ENCODE measurements at regions not wholly inside any gene's neighbourhood (a gene's known extent, or its start where the extent isn't known, plus 50 kb on each side); places are given as distances from the start of the nearest gene placed in this dataset.
A peak's percentile ranks its signal among the peaks of the same experiment; 100 is the strongest.

DNA sequence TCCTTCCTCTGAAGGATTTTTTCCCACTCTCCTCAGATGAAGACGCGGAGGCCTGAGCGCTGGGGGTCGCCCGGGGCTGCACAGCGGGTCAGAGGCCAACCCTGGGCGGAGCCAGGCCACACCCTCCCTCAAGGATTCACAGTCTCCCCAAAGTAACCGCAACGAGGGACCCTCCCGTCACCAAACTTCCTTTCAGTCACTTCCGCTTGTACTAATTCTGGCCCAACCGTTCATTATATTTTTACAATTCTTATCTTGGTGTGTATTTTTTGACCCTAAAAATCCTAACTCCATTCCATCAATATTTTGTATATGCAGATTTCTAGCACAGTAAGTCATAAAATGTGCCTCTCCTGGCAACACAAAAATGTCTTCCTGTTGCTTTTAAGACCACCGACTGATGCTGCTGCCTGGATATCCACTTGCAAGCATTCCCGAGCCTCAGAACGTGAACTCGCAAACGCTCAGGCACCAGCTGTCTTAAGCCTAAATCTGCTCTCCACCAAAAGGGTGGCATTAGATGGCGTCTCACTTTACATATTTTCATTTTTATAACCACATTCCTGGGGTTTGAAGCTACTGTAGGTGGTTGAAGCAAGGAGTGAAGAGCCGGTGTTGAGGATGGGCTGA is 128.0 kb downstream of the DLL1 start:
- DNase-seq (ENCODE audit: low read depth, low spot score): no peak

DNA sequence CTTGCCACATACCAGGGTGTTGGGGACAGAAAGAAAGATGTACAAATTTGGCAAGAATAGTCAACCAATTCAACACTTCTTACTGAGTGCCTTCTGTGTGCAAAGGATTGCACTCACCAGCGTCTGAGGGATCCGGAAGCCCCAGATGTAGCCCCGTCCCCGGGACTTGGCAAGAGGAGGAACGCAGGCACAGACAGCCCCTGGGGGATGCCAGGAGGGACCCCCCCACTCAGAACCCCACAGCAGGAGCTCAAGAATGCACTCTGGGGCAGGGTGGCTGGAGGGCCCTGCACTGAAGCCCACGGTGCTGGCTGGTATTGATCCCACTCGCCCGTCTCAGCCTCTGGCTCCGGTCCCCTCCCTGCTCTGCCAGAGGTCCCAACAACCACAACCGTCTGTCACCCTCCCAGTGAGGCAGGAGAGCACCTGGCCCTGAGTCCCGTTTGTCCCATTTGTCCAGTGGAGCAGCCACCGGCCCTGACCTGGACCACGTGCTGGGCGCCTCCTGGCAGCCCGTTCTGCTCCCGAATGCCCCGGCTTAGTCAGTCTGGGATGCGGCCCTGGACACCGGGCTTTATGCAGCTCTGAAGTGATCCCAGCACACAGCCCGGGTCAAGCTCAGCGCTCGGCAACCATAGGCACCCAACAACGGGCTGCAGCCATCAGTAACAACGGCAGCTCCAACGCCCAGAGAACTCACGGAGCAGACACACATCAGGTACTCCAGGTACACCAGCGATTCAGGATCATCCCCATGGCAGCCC is 128.7 kb downstream of the DLL1 start:
- no peak for DNase-seq (ENCODE audit: low read depth, low spot score)

DNA sequence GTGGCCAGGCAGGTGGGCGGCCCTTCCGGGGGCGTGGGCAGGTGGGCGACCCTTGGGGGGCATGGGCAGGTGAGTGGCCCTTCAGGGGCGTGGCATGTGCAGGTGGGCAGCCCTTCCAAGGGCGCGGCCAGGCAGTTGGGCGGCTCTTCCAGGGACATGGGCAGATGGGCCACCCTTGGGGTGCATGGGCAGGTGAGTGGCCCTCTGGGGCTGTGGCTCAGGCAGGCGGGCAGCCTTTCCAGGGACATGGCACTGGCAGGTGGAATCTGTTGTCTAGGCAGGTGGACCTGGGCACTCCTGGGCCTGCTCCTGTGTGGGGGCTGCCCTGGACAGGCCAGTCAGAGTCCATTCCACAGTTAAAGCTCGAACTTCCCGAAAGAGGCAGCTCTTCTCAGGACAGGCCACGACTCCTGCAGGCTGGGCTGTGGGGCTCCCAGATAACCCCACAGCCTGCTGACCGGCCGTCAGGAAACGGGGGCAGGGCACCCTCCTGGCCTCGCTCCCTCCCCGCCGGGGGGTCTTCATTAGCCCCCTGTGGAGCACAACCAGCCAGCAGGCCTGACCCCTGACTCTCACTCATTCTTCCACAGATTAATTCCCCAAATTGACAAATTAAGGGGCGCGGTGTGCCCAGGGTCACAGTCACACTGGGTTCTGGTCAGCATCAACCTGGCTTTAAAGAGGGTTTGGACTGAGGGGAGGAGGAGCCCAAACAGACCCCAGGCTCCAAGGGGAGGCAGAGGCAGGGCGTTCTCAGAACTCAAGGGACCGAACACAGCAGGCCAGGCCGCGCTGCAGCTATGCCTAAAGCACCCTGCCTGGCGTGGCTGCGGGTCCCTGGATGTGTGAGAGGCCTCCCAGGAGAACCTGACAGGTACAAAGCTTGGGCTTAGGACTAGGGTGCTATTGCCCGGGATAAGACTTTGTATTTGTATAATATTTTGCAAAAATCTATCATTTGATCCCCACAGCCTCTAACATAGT is 130.0 kb downstream of the DLL1 start:
- no peak for DNase-seq (ENCODE audit: low read depth, low spot score)

DNA sequence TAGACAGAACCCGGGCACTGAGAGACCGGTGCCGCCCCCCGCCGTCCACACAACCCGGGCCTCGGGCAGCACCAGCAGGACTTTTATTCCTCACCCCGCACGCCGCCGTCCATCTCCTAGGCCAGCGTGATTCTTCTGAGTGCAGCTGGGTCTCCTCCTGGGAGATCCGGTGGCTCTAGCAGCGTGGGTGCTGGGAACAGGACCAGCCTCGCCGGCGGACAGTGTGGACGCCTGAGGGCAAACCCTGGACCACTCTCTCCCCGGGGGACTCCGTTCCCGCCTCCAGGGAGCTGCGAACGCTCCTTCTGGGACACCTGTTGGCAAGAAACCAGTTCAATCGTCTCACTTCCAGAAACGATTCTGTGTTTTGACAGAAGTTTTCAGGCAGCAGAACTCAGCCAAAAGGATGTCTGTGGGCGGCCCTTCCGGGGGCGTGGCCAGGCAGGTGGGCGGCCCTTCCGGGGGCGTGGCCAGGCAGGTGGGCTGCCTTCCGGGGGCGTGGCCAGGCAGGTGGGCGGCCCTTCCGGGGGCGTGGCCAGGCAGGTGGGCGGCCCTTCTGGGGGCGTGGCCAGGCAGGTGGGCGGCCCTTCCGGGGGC is 130.7 kb downstream of the DLL1 start:
- no peak for DNase-seq (ENCODE audit: low read depth, low spot score)

DNA sequence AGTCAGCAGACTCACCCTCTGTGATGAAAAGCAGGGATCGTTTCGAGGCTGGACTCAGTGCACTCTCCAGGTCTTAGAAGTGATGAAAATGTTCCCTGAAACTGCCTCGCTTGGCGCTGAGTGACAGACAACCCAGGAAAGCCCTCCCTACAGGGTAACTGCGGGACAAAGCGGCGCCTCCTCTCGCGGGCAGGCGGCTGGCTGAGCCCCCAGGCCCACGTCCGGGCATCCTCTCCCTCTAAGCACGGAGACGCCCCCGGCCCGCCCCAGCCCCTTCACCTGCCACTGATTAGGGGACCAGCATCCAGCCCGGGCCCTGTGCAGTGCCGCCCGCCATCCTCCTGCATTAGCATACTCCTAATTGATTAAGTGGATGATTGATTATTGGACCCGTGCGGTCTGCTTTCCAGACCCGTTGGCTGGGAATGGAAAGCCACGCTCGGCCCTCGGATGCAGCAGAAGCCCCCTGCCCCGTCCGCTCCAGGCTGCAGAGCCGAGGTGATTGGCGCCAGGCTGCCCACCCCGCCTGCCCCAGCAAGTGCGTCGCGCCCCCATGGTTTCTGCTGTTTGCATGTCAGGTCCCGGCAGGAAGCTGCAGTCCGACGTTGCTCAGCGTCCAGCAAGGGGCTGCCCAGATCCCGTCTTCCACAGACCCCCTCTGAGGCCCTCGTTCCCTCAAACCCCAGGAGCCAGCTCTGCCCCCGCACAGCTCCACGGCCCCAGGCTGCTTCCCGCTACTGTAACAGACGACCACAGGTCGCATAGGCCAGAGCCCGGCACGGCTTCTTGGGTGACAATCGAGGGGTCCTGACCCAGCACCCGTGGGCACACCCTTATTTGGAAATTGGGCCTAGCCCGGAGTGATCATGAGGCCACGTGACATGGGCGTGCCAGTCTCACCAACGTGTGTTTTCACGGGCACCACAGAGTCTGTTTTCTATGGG is 131.6 kb downstream of the DLL1 start:
- DNase-seq (ENCODE audit: low read depth, low spot score): no peak

DNA sequence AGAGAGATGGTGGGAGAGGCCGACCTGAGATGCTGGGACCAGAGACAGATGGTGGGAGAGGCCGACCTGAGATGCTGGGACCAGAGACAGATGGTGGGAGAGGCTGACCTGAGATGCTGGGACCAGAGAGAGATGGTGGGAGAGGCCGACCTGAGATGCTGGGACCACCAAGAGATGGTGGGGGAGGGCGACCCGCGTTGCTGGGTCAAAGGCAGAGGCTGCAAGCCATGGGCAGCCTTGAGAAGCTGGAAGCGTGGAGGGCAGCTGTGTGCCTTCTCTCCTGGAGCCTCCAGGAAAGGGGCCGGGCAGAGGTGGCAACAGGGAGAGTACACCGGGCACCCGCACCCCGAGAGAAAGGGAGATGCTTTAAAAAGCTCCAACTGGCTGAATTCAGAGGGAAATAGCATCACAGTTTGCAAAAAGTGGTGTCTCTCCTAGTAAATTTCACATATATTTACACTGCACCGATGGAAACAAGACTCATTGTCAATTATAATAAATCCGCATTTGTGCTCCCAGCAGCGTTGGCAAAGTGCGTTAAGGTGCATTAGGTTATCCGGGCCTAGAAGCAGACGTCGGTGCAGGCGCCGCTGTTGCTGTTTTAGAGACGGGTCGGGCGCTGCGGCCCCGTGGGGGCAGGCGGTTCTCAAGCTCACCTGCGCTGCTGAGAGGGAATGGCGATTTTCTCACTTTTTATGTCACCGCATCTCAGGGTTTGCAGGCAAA is 132.4 kb downstream of the DLL1 start:
- DNase-seq (ENCODE audit: low read depth, low spot score): no peak

DNA sequence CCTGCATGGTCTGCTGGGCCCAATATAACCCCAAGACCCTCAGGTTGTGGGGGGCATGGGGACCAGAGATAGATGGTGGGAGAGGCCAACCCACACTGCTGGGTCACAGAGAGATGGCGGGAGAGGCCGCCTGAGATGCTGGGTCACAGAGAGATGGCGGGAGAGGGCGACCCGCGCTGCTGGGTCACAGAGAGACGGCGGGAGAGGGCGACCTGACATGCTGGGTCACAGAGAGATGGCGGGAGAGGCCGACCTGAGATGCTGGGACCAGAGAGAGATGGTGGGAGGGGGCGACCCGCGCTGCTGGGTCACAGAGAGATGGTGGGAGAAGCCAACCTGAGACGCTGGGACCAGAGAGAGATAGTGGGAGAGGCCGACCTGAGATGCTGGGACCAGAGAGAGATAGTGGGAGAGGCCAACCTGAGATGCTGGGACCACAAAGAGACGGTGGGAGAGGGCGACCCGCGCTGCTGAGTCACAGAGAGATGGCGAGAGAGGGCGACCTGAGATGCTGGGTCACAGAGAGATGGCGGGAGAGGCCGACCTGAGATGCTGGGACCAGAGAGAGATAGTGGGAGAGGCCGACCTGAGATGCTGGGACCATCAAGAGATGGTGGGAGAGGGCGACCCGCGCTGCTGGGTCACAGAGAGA is 133.2 kb downstream of the DLL1 start:
- no peak for DNase-seq (ENCODE audit: low read depth, low spot score)

DNA sequence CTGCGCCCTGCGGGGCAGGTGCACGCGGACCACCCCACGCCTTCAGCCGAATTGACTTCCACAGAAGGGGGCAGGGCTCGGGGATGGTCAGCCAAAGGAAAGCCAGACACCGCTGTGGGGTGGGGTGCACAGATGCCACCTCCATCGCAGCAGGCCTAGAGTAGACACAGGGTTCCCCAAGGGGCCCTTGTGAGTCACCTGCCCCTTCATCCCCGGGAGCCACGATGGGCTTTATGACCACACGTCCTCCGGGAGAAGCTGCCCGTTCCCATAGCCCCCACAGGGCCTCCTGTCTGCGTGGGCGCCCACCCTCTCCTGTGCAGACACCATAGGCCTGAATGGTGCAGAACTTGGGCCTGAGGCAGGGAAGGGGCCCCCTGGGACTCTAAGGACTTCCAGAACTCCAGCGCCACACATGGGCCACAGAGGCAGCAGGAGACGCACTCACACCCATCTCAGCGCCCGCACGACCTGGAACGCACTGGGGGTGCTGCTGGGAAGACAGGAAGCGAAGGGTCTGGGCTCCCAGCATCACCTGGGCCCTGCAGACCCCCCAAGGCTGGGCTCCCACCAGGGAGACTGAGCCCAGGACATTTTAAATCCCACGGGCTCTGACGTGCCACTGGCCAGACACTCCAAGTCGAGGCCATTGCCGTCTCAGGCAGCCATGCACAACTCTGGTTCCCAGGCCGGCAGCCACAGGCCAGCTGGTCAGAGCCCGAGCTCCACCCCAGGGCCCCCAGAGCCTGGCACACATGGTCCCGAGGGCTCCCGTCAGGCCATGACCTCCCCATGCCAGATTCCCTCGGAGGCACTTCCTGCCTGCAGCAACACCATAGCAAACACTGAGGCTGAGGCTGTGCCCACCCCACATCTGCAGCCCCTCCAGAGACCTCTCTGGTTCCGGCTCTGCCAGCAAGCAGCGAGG is 134.2 kb downstream of the DLL1 start:
- no peak for DNase-seq (ENCODE audit: low read depth, low spot score)

DNA sequence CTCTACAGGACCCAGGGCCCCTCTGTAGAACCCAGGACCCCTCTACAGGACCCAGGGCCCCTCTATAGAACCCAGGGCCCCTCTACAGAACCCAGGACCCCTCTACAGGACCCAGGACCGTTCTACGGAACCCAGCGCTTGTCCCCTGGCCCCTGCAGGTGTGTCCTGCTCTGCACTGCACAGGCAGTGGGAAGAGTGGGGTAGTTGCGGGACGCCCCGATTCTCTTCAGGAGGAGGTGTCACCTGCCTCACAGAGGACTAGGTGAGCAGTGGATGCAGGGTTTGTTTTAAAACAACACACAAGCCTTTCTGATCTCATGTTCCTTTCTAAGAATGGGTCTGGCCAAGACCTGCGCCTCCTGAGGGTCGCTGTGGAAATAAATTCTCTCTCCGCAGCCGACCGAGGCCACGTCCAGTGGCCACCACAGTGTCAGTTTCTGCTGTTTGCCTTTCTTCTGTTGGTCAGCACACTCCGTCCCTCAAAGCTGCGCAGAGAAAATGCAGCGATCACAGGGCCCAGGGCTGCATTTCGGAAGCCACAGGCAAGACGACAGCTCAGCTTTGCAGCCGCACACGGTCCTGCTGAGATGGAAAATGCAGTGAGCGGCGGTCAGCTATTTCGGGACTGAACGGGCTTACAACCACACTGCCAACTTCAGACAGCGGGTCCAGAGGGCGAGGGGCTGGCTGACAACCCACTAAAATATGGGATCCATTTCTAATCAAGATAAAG is 135.2 kb downstream of the DLL1 start:
- DNase-seq (ENCODE audit: low read depth, low spot score): no peak

DNA sequence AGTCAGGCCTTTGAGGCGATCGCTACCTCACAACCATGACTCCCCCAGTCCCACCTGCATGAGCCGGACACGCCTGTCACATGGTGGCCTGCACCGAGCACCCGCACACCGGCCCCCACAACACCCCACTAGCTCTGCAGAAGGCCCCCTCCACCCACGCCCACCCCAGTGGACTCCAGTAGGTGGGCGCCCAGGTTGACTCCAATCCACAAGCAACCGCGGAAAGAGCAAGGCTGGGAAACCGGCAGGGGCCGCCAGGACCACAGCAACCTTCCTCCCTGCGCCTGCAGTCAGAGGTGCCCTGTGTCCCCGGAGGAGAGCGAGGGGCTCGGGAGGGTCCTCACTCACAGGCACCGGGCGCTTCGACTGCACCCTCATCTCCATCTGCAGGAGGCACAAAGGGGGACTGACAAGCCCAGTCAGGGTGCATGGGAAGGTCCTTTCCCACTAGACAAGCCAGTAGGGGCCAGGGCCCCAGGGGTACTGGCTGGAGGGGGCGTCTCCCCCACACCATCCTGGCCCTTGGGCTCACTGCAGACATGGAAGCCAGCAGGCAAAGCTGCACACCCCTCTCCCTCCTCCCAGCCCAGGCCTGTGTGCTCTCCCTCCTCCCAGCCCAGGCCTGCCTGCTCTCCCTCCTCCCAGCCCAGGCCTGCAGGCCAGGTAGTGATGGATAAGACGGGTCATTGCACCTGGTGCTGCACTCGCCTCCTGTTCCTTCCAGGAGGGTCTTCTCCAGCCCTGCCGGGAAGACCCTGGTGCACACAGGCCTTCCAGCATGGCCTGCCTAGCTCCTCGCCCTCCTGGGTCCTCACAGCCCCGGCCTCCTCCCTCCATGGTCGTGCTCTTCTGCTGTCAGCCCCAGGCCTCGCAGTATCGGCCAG is 137.2 kb downstream of the DLL1 start:
- no peak for DNase-seq (ENCODE audit: low read depth, low spot score)

DNA sequence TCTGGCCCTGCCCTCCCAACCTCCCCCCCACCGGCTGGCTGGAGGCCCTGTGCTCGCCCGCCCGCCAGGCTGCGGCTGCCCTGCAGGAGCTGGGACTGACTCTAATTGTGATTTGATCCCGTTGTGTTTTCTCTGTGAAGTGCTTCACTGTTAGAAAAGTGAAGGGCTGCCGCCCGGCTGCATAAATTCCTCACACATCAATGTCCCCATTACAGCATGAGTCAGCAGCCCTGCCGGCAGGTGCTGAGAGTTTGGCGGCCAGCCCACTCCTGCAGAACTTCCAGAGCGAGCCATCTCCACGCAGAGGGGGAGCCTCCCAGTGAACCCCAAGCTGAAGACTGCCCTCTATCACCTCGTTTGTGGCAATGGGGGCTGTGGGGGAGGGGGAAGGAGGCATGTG is 137.9 kb downstream of the DLL1 start:
- peak; percentile 85 for DNase-seq (ENCODE audit: low read depth, low spot score)

DNA sequence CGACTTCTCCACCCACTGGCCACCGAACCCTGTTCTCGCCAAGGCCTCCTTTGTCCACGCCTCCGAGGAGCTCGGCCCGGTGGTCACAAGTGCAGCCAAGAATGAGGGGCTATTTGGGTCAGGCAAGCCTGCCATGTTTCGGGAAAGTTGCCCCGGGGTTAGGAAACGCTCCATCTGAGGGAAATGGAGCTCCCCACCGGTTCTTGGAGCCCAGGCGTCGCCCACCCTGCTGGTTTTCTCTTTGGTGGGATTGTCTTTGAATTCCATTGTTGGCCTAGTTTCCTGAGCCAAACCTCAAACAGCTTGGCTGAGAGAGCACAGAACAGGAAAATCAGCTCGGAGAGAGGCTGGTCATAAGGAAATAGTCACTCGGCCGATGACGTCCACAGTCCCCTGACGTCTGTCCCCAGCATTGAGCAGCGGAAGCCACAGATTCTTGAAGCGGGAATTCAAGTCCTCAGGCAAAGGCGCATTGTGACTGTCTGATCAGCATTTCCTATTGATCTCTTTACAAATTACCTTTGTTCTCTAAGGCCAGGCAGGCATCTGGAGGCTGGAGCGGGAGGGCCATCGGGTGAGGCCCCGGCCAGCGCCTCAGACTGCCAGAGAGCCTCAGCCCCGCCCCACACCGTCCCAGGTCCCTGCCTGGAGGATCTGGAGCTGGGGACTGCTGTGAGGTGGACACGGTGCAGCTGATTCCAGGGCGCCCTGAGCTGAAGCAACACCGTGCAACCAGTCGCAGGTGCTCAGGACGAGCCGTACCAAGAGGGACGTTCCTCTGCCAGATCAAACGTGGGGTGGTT is 138.6 kb downstream of the DLL1 start:
- DNase-seq (ENCODE audit: low read depth, low spot score): peak; percentile 96

DNA sequence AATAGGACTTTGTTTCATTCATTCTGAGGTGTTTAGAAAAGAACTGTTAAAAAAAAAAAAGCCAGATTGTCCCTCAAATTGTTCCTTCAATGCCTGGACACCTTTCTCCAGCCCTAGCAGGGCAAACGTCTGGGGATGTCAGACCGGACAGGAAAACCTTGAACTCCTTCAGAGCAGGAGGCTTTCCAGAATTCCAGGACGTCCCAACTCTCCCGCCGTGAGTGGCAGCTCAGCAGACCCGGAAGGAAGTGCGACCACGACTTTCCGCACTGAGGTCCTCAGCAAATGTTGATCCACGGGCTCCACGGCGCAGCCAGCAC is 139.1 kb downstream of the DLL1 start:
- no peak for DNase-seq (ENCODE audit: low read depth, low spot score)

DNA sequence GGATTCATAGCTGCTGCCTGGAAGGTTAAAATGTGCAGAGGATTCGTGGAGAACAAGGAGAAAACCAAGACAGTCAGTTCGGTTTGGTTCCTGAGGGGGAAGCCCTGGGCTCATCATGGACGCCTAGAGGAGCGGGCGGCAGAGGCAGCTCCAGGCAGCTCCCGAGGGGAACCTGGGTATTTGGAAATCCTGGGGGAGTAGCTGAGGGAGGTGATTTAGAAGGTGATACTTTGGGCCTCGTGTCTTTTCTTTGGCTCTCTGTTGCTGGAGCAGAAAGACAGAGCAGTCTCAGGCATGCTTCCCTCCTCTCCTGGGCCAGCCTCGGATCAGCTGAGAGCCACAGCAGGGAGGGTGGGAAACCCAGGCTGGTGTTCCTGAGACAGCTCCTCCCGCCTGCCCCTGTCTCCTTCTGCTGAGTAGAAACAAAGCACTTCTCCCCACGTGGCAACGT is 139.5 kb downstream of the DLL1 start:
- DNase-seq (ENCODE audit: low read depth, low spot score): peak; percentile 68

DNA sequence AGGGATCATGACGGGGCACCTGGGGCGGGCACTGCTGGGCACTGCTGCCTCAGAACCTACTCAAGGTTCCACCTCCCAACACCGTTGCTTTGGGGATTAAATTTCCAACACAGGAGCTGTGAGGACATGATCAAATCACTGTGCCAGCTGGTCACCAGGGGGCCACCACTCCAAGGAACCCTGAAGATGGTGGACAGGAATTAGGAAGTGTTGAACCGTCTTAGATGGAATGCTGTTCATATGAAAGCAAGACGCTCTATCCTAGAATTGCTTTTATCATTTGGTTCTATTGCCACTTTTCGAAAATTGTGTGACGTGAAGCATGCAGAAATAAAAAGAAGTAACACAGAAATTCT is 140.3 kb downstream of the DLL1 start:
- DNase-seq (ENCODE audit: low read depth, low spot score): no peak
